Suprapubic skin (tissue), 3 donors: ENCODE measurements at regions not wholly inside any gene's neighbourhood (a gene's known extent, or its start where the extent isn't known, plus 50 kb on each side); places are given as distances from the start of the nearest gene placed in this dataset.

Source experiments
- POLR2A ChIP-seq, 2 donors: fragments of 450-650 bp; IDR thresholded peaks; one replicate each; pipeline ENCODE4 v1.6.1; 2017; ENCODE audit warnings: antibody characterized with exemption in 2 of 2, mild to moderate bottlenecking in 2 of 2, moderate library complexity in 2 of 2
- TF ChIP-seq, protein P1 (sequence below), 2 donors: fragments of 200-600 bp in 1 of 2; fragments of 450-650 bp in 1 of 2; sonication (generic) in 1 of 2; IDR thresholded peaks; one replicate each; pipeline ENCODE4 v1.5.1; 2016 to 2019; ENCODE audit warnings: antibody characterized with exemption in 2 of 2, mild to moderate bottlenecking in 1 of 2, moderate library complexity in 1 of 2

DNA sequence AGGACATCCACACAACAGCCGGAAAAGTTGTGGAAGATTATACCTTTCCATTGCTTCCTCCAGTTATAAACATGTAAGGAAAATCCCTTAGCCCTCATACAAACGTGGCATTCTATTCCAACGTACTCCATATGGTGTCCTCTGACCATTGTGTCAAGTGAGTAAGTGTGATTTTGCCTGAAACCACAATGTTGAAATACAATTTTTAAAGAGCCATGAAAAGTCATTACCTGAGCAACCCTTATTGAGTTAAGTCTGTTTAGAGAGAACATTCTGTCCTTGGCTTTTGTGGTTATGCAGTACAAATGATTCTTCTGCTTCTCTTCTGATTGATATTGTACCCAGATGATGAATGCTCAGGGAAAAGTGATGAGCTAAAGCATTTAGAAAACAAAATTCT is 530.1 kb downstream of the HAO1 start:
- no peak for TF ChIP-seq POLR2A (IDR thresholded peaks at IDR 0.05)
- TF ChIP-seq, protein P1, sequence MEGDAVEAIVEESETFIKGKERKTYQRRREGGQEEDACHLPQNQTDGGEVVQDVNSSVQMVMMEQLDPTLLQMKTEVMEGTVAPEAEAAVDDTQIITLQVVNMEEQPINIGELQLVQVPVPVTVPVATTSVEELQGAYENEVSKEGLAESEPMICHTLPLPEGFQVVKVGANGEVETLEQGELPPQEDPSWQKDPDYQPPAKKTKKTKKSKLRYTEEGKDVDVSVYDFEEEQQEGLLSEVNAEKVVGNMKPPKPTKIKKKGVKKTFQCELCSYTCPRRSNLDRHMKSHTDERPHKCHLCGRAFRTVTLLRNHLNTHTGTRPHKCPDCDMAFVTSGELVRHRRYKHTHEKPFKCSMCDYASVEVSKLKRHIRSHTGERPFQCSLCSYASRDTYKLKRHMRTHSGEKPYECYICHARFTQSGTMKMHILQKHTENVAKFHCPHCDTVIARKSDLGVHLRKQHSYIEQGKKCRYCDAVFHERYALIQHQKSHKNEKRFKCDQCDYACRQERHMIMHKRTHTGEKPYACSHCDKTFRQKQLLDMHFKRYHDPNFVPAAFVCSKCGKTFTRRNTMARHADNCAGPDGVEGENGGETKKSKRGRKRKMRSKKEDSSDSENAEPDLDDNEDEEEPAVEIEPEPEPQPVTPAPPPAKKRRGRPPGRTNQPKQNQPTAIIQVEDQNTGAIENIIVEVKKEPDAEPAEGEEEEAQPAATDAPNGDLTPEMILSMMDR (IDR thresholded peaks at IDR 0.05): no peak
